Islet of Langerhans (tissue), 1 donor: ENCODE measurements at regions not wholly inside any gene's neighbourhood (a gene's known extent, or its start where the extent isn't known, plus 50 kb on each side); places are given as distances from the start of the nearest gene placed in this dataset.

Experiments
- FAIRE-seq: peaks from one replicate; lab custom pipeline; 2011; peaks lifted over from hg19 to GRCh38; lab: Jason Lieb, UNC

- no peak for FAIRE-seq
Observed at GRCh38 chr3:7793786-7794185, 707.8 kb upstream of the LMCD1 start.

GRCh38 chr3:7798276-7798675 is 703.3 kb upstream of the LMCD1 start:
- no peak for FAIRE-seq

GRCh38 chr3:7800006-7800780 is 701.4 kb upstream of the LMCD1 start:
- FAIRE-seq = no peak

- no peak for FAIRE-seq
Observed at GRCh38 chr3:7812490-7812889, 689.1 kb upstream of the LMCD1 start.

GRCh38 chr3:7813365-7813764 is 688.3 kb upstream of the LMCD1 start:
- no peak for FAIRE-seq

GRCh38 chr3:7817239-7817638 is 684.4 kb upstream of the LMCD1 start:
- no peak for FAIRE-seq

- FAIRE-seq = no peak
Observed at GRCh38 chr3:7820969-7821368, 680.7 kb upstream of the LMCD1 start.

- FAIRE-seq = peak; percentile 45
Observed at GRCh38 chr3:7821858-7822257, 679.8 kb upstream of the LMCD1 start.

GRCh38 chr3:7841451-7841850 is 660.2 kb upstream of the LMCD1 start:
- no peak for FAIRE-seq

GRCh38 chr3:7843441-7843840 is 658.2 kb upstream of the LMCD1 start:
- FAIRE-seq = no peak

GRCh38 chr3:7847021-7847420 is 654.6 kb upstream of the LMCD1 start:
- FAIRE-seq = no peak

GRCh38 chr3:7847521-7847920 is 654.1 kb upstream of the LMCD1 start:
- no peak for FAIRE-seq

- no peak for FAIRE-seq
Observed at GRCh38 chr3:7854266-7854665, 647.4 kb upstream of the LMCD1 start.

- FAIRE-seq = no peak
Observed at GRCh38 chr3:7854721-7855120, 646.9 kb upstream of the LMCD1 start.

- no peak for FAIRE-seq
Observed at GRCh38 chr3:7865611-7866010, 636.0 kb upstream of the LMCD1 start.

- no peak for FAIRE-seq
Observed at GRCh38 chr3:7867587-7867986, 634.0 kb upstream of the LMCD1 start.

GRCh38 chr3:7871003-7871560 is 630.5 kb upstream of the LMCD1 start:
- no peak for FAIRE-seq

GRCh38 chr3:7874116-7874515 is 627.5 kb upstream of the LMCD1 start:
- FAIRE-seq = no peak

- no peak for FAIRE-seq
Observed at GRCh38 chr3:7875925-7876324, 625.7 kb upstream of the LMCD1 start.

GRCh38 chr3:7876741-7877297 is 624.8 kb upstream of the LMCD1 start:
- FAIRE-seq = no peak

GRCh38 chr3:7877312-7877711 is 624.3 kb upstream of the LMCD1 start:
- FAIRE-seq = no peak

GRCh38 chr3:7879572-7879971 is 622.1 kb upstream of the LMCD1 start:
- FAIRE-seq = no peak

- no peak for FAIRE-seq
Observed at GRCh38 chr3:7881946-7882345, 619.7 kb upstream of the LMCD1 start.

- FAIRE-seq = no peak
Observed at GRCh38 chr3:7897655-7898054, 604.0 kb upstream of the LMCD1 start.
